ENCODE measurements at regions not wholly inside any gene's neighbourhood (a gene's known extent, or its start where the extent isn't known, plus 50 kb on each side); places are given as distances from the start of the nearest gene placed in this dataset.

GRCh38 chr9:7659766-7660165, 139.8 kb downstream of the DMAC1 start:
- Histone ChIP-seq H3K27ac (no peak overlapping the region), H3K27me3 (no peaks in the 10 kb centered on the region), H3K9me3 (no peaks in the 10 kb centered on the region), H3K4me3 (no peak overlapping the region), H3K36me3 (no peaks in the 10 kb centered on the region), H3K4me1 (no peaks in the 10 kb centered on the region)
- ATAC-seq, result no peak
- intact Hi-C loops (cut with DNase I), result no loop called here
- TF ChIP-seq CTCF (IDR thresholded peaks at IDR 0.05), result no peak
- DNase-seq, result no peak

- TF ChIP-seq CTCF (IDR thresholded peaks at IDR 0.05), result no peak
- H3K36me3 ChIP-seq, result no peaks in the 10 kb centered on the region
- H3K27me3 ChIP-seq, result no peaks in the 10 kb centered on the region
- DNase-seq (peak in 1 of 4 donors; percentile 12), ATAC-seq (no peak)
- H3K27ac ChIP-seq, result no peak overlapping the region
- H3K4me3 ChIP-seq, result no peak overlapping the region
- no peaks in the 10 kb centered on the region for H3K9me3 ChIP-seq
- H3K4me1 ChIP-seq, result no peaks in the 10 kb centered on the region
- intact Hi-C loops (cut with DNase I), result no loop called here
Measured at GRCh38 chr9:7656636-7657035, 142.9 kb downstream of the DMAC1 start.

- no peaks in the 10 kb centered on the region for H3K4me1 ChIP-seq
- H3K4me3 ChIP-seq, result no peak overlapping the region
- DNase-seq, result peak in 2 of 4 donors; percentile 8 to 33
- H3K9me3 ChIP-seq, result no peaks in the 10 kb centered on the region
- ATAC-seq, result no peak
- no peaks in the 10 kb centered on the region for H3K27me3 ChIP-seq
- no peaks in the 10 kb centered on the region for H3K36me3 ChIP-seq
- no peak for TF ChIP-seq CTCF (IDR thresholded peaks at IDR 0.05)
- intact Hi-C loops (cut with DNase I), result no loop called here
- H3K27ac ChIP-seq, result peak overlapping the region in 1 of 2 donors; percentile 40
Measured at GRCh38 chr9:7653262-7653661, 146.3 kb downstream of the DMAC1 start.

- H3K27ac ChIP-seq, result no peak overlapping the region
- H3K27me3 ChIP-seq, result no peaks in the 10 kb centered on the region
- peaks cover 0 to 6% of the 10 kb centered on the region in 2 donors for H3K9me3 ChIP-seq
- intact Hi-C loops (cut with DNase I), result no loop called here
- H3K4me3 ChIP-seq, result no peak overlapping the region
- no peaks in the 10 kb centered on the region for H3K4me1 ChIP-seq
- DNase-seq (no peak), ATAC-seq (no peak)
- no peak for TF ChIP-seq CTCF (IDR thresholded peaks at IDR 0.05)
- H3K36me3 ChIP-seq, result no peaks in the 10 kb centered on the region
Measured at GRCh38 chr9:7640231-7640630, 159.3 kb downstream of the DMAC1 start.

GRCh38 chr9:7639471-7639870, 160.1 kb downstream of the DMAC1 start:
- Histone ChIP-seq H3K4me3 (no peak overlapping the region), H3K36me3 (no peaks in the 10 kb centered on the region), H3K27ac (no peak overlapping the region), H3K4me1 (no peaks in the 10 kb centered on the region), H3K9me3 (no peaks in the 10 kb centered on the region), H3K27me3 (no peaks in the 10 kb centered on the region)
- intact Hi-C loops (cut with DNase I), result no loop called here
- TF ChIP-seq CTCF (IDR thresholded peaks at IDR 0.05), result no peak
- ATAC-seq, result no peak
- DNase-seq, result no peak

Data from left lung (tissue), 4 donors.